ENCODE measurements at regions not wholly inside any gene's neighbourhood (a gene's known extent, or its start where the extent isn't known, plus 50 kb on each side); places are given as distances from the start of the nearest gene placed in this dataset.

DNA sequence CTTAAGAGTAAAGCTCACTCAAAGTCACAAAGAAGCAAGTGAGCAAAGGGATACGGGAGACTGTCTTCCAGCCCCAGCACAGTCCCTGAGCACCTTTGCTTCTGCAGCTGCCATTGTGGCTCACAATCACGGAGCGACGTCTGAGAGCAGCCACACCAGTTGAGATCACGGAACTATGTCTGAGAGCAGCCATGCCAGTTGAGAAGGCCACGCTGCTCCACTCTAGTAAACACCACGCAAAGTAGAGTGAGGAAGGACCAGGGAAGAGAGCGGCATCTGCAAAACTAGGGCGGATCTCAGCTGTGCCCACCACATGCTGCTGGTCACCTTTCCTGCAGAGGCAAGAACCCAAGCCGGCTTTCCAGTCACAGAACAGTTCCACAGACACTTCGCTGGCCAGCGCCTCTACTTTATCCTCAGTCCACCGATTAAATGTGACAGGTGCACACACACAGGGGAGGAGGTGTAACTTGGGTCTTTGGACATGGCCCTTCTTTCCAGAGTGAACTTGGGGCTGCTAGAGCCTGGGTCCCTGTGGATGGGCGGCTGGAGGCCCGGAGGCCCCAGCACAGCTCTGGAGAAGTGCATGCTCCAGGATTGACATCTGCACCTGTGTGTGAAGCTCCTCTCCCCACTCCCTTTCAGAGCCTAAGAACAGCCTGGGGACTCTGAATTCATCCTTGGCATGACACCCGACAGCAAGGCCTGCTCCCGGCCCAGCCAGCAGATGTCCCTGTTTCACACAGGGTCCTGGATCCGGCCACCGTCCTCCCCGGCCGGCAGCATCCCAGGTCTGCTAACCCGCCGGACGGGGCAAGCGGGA, 324.9 kb upstream of the IRX4 start:
- no peak for DNase-seq (ENCODE audit: low read depth)

DNA sequence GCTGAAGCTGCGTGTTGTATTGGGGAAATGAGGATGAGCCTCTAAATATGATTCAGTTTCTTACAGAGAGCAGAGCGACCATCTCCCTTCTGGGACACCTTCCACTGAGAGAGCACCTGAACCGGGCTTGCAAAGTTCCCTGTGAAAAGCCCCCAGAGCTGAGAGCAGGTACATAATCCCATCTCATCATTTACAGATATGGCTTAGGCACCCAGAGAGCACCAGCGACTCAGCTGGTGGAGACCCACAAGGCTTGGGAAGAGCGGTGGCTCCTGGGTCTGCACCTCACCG, 324.3 kb upstream of the IRX4 start:
- DNase-seq (ENCODE audit: low read depth): no peak

DNA sequence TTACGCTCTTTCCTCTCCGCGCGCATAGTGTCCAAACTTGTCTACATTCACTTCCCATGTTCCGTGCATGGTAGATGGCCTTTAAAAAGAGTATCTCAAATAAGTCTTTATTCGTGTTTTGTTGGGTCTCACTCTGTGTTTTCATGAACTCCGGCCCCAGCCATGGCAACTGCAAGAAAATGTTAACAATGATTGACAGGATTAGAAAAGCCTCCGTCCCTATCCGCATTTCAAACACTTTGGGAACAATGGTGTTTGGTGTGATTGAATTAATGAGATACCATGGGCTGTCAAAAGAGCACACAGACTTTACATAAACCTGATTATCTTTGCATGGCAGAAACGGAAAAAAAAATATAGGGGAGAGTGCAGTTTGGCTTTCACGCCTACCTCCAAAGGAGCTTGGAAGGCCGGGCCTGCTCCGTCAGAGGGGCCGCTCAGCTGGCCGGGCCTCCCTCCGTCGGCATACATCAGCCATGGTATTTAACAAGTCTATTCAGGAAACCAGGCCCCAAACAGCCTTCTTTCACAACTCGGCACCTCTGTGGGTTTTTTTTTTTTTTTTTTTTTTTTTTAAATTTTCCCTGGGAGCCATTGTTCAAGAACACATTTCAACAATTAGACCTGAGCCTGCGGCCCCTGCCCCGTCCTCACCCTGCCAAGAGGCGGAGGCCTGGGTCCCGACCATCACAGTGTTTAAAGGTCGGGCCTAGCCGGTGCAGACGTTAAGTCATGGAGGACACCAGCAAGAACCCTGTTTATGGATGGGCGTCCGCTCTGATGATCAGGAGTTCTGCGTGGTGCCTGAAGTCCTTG, 323.8 kb upstream of the IRX4 start:
- no peak for DNase-seq (ENCODE audit: low read depth)

DNA sequence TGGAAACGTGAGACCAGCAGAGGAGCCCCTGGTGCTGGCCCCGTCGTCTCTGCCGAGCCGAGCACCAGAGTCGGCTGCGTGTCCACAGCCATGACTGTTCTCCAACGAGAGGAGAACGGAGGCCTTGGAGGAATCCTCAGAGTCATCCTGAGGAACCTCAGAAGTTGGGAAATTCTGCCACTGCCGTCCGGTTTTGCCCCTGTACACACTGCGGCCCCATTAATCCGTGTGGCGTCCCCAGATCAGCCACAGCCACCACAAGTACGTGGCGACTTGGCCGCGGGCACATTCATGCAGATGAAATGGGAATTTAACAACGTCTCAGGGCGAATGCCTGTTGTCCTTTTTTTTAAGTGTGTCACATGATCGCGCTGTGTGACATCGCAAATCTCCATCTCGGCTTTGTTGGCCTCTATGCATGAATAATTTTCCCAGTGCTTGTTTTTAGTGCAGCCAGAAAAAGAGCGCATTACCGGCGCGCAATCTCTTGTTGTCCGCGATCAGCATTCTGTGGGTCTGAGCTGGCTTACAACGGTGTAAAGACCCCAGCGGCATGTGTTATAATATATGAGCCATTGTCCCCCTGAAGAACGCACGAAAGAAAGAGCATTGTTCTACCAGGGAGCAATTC, 323.0 kb upstream of the IRX4 start:
- DNase-seq (ENCODE audit: low read depth): no peak

DNA sequence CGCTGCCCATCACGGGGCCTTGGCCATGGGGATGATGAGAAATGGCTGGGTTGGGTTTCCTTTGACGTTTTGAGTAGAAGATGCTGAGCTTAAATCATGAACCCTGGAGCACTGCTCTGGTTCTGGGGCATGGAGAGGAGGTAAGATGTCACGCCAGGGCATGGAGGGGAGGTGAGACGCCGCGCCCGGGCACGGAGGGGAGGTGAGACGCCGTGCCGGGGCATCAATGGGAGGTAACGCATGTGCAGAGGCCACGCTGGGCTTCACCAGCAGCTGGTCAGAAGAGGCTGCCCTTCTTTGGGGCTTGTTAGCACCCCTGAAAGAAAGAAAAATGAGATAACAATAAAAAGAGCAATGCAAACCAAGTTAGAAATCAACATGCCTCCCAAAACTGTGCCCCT, 322.5 kb upstream of the IRX4 start:
- DNase-seq (ENCODE audit: low read depth): no peak

DNA sequence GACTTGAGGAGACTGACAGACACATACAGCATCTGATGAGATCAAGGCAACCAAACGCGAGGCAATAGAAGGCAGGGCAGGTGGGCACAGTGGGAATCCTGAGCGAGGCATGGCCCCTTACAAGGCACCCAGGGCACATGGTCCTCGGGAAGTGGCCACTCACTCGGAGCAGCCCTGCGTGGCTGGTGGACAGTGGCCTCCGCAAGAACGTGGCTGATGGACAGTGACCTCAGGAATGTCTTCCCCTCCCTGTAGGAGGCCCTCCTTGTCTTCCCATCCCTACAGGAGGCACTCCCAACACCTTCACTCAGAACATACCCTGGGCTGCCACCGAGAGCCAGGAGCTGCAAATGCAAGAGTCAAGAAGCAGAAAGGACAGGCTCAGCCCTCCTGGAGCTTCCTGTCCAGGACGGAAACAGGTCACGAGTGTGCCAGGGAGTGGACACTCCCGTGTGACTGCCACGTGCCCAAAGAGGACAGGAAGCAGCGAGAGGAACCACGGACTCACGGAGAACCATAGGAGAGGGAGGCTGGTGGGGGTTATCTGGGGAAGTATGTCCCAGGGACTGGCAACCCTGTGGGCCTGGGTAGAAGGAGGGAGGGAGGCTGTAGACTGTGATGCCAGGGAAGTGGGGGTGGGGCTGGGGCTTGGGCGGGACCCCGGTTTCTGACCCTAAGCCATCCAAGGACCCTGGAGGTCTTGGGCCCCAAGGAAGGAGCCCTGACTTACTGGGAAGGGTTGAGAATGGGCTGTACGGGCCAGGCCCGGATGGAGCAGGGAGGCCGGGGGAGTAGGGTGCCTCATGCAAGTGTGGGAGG, 321.9 kb upstream of the IRX4 start:
- DNase-seq (ENCODE audit: low read depth): no peak

DNA sequence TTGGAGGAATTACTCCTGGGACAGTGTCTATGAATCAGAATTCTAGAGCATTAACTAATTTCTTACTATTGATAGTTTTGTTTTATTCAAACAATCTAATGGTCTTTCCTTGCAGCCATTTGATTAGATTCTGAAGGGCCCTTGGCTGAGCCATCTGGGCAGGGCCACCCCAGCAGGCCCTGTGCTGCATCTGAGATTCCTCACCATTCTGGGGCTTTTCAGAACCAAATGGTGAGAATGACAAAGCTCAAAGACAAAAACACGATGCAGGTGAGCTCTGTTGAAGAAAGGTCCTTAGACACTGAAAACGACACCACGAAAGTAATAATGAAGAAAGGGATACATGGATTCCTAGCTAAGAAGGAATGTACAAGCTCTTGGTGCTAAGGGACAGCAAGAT, 321.0 kb upstream of the IRX4 start:
- no peak for DNase-seq (ENCODE audit: low read depth)

DNA sequence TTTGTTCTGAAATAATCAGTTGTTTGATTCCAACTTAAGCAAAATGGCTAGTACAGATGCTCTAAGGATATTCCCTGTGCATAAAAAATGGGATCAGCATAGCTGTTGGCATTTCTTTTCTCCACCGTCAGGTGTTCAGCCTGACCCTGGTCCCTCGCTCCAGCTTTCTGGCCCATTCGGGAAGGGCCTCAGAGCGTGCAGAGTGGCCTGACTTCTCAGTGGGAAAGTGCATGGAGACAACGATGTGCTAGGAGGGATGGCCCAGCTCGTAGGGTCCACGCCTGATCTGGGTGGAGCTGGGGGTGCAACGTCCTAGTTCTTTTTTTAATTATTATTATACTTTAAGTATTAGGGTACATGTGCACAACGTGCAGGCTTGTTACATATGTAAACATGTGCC, 319.1 kb upstream of the IRX4 start:
- DNase-seq (ENCODE audit: low read depth): no peak

DNA sequence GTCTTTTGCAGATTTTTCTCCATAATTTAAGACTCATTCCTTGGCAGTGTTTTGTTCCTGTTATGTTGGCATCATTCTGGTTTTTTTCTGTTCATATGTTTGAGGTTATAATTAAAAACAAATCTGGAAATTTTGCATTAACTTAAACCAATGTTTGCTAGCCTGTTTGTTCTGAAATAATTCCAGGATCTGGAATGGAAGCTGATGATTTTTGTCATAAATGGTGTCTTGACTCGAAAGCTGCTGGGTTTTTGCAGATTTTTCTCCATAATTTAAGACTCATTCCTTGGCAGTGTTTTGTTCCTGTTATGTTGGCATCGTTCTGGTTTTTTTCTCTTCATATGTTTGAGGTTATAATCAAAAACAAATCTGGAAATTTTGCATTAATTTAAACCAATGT, 318.7 kb upstream of the IRX4 start:
- DNase-seq (ENCODE audit: low read depth): no peak

DNA sequence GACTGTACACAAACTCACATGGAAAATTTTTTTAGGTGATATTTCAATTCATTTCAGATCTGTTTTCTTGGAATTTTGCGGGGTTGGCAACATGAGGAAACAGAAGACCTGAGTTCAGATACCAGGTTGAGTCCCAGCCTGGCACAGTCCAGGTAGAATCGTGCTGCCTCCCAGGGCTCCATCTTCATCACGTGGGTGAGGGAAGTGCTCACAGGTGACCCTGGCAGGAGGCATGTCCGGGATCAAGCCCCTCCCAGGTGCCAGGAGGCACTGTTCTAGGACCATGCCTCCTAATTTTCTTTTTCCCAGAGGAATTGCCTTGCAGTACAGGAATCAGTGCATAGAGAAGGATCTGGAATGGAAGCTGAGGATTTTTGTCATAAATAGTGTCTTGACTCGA, 318.3 kb upstream of the IRX4 start:
- DNase-seq (ENCODE audit: low read depth): no peak

DNA sequence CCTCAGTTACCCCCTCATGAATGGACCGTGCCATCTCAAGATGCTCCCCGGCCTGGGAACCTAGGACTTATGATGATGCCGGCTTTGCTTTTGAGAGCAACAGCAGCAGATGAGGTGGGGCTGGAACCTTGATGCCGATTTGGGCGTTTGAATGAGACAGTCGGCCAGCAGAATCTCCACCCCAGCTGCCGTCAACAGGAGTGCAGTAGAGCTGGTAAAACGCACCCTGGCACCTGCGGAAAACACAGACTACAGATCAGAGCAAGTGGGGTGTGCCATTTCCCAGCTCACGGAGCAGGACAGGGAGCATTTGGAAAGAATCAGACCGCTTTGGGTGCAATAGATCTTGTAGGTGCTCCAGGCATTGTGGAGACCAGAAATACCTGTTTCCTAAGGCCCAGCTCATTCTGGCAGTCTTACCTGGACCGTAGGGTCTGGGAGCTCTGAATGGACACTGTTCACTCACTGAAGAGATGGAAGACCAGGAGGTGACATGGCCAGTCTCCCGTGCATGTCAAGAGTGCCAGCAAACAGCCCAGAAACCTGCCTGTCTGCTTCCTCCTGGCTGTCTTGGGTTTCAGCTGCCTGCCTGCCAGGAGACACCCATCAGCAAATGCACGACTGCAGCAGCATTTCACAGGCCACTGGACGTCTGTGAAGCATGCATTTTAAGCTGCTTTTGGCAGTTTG, 317.7 kb upstream of the IRX4 start:
- no peak for DNase-seq (ENCODE audit: low read depth)

DNA sequence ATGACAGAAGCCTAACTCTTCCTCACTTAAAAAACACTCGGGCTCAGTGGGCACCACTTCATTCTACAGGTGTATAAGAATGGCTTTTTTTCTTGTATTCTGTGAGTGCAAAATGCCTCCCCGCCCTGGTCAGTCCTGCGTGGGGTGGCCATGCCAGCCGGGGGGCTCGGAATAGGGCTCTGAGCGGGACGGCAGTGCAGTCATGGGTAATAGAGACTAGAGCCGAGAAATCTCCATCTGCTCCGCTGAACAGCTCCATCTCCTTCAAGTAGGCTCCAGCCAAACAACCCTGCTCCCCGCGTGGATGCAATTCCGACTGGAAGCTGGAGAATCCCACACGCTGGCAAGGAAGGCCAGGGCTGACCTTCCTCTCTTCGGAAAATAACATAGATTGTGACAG, 317.0 kb upstream of the IRX4 start:
- no peak for DNase-seq (ENCODE audit: low read depth)

DNA sequence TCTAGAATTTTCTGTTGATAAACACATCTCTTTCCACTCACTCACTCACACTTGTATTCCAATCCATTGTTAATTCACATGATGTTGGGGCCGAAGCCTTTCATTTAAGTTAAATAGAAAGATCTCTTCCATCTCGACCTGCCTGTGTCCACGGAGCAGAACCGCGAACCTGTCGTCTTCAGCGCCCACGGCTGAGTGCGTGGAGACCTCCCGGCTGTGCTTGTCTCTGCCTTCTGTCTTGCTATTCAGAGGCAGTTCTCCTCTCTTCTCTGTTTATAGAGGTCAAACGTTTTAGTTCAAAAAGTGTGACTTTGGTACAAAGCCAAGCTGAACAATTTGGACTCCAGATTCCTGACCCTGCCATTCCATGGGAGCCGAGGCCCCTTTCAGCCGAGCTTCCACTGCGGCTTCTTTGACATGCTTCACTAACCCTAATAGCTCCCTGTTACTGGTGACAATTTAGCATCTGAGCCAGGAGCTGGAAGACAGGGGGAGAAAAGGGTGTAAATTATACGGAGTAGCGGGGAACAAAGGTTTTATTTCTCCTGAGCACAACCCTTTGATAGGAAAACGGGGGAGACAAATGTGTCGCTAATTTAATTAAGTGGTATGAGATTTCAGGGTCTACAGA, 314.4 kb upstream of the IRX4 start:
- no peak for DNase-seq (ENCODE audit: low read depth)

DNA sequence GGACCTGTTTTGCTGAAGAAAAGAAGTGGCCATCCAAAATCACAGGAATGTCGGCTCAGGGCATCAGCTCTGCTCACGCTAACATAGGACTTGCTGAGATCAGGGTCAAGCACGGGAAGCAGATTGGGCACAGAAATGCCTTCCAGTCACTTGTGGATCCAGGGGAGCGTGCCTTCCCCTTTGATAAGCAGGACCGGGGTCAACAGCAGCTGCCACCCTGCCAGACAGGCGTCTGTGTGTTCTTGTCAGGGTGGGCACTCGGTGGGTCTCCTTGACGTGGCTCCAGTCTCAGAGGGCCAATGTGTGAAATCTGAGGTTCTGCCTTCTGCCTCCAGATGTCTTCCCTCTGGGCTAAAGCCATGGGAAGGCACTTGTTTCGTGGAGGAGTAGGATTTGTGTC, 313.7 kb upstream of the IRX4 start:
- no peak for DNase-seq (ENCODE audit: low read depth)

DNA sequence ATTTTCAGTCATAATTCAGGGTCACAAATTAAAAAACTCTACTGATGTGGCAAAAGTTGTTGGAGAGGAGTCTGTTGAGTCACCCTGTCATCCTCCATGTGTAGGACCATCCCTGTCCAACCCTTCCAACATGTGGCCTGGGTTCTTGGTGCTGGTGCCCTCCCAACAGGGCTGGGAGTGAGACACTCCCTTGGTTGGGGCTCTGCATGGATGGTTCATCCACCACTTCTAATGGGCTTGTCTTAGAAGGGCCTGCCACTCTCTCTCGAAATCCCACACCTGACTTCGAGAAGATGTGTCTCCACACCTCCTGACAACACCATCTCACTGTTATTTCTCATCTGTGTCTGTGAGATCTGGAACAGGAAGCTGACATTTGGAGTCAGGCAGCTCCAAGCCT, 312.2 kb upstream of the IRX4 start:
- no peak for DNase-seq (ENCODE audit: low read depth)

DNA sequence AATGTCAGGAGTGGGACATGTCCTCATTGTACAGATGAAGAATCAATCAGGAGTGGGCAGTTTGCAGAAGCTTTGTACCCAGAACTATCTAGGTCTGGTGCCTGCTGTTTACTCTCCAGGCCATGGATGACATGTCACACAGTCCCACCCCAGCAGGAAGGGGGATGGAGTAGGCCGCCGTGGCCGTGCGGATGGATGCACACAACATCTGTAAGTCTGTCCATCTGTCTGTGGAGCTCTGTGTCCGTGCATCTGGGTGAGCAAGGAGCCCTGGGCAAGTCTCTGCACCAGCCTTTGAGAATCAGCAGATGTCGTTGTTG, 311.5 kb upstream of the IRX4 start:
- no peak for DNase-seq (ENCODE audit: low read depth)

DNA sequence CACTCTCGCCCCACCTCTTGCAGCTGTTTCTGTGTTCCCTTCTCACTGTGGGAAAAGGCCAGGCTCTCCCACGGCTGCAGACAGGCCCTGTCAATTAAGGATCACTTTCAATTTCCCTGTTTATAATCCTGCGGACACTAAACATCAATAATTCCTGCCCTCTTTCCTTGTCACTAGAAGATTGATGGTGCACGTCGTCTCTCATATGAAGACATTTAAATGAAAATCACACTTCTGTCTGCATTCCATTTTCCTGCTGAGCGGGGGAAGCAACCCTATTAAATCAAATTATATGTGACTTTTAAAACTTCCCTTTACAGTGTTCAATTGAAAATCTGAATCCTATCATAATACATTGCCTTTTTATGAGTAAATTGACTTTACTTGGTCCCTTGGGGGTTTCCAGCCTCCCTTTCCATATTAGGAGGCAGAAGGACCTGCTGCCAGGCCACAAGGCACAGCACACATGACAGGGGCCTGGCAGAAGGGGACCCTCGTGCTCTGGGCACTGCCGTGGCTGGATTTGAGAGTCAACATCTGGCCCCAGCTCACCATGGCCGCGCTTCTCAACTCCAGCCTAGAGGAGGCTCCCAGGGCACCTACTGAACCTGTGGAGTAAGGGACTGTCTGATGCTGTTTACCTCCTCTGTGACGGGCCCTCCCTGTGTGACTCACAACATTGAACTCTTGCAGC, 311.0 kb upstream of the IRX4 start:
- no peak for DNase-seq (ENCODE audit: low read depth)

DNA sequence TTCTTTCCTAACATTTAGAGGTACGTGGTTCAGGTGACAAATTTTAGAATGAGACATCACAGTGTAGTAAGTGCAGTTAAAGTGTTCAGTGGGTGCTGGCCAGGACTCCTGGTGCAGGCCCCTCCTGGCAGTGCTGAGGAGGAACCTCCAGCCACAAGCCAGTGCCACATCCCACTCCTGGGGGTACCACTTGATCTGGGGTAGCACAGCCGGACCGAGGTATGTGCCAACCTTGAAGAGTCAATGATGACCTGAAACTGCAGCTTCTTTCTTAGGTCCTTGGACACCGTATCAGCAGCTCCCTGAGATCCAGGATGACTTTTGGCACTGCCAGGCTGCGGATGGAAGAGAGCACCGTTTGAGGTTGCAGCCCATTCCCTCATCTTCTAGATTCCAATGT, 310.4 kb upstream of the IRX4 start:
- DNase-seq (ENCODE audit: low read depth): no peak

DNA sequence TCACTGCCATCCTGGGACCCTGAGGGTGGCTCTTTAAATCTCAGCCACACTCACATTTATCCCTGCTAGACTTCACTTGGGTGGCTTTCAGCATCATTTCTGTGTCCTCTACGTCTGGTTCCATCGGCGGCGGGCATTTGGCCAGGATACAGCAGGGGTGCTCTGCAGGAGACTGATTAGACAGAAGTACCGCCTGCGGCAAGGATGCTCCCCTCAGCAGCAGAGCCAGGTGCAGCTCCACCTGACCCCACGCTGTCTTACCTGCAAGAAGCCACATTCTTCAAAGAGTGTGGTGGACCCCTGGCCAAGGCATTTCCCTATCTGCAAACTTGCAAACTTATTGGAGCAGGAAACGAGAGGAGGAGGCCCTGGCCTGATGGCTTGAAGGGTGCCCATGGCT, 309.8 kb upstream of the IRX4 start:
- no peak for DNase-seq (ENCODE audit: low read depth)

DNA sequence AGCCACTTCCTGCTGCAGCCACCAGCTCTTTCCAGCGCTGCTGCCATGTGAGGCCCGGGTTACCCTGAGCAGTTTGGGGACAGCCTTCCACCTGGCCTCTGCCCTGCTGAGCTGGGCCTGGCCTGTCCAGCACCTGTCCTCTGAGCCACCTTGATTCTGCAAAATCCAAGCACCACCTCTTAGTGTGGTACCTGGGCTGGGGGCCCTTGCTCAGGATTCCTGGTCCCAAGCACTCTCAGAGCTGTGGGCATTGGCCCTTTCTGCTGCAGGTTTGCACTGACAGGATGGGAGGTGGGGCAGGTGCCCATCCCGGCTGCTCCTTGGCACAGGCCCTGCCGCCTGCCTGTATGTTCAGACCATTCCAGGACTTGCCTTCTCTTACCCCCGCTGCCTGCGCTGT, 309.2 kb upstream of the IRX4 start:
- no peak for DNase-seq (ENCODE audit: low read depth)

Data from myocyte (in vitro differentiated cells).